ENCODE measurements at regions not wholly inside any gene's neighbourhood (a gene's known extent, or its start where the extent isn't known, plus 50 kb on each side); places are given as distances from the start of the nearest gene placed in this dataset.
A peak's percentile ranks its signal among the peaks of the same experiment; 100 is the strongest.
"Not testable (repeated sequence)": the region's sequence is repeated elsewhere in the genome, so short reads cannot be mapped to it uniquely, and the experiment has no call there.

GRCh38 chr2:44067012-44067790 is 71.4 kb upstream of the LRPPRC start:
- not testable (repeated sequence) for ATAC-seq (ENCODE audit: insufficient read depth, low read depth); H3K4me2 ChIP-seq (ENCODE audit: insufficient read depth, low read length); DNase-seq

GRCh38 chr2:44067791-44068181 is 72.0 kb upstream of the LRPPRC start:
- not testable (repeated sequence) for H3K79me2 ChIP-seq (ENCODE audit: insufficient read depth, low read length); H4K20me1 ChIP-seq (ENCODE audit: insufficient read depth, low read length); H3K36me3 ChIP-seq (ENCODE audit: insufficient read depth, low read length); H3K9me3 ChIP-seq (ENCODE audit: insufficient read depth, low read length, severe bottlenecking); H3K9ac ChIP-seq (ENCODE audit: low read depth, low read length); H3K27ac ChIP-seq (ENCODE audit: low read length); H3K4me2 ChIP-seq (ENCODE audit: insufficient read depth, low read length); H2AFZ ChIP-seq (ENCODE audit: low read depth, low read length); H3K4me3 ChIP-seq (ENCODE audit: low read depth in 1 of 2, low read length in 2 of 2); H3K4me1 ChIP-seq (ENCODE audit: insufficient read depth, low read length); H3K27me3 ChIP-seq (ENCODE audit: insufficient read depth, low read length, poor library complexity); ATAC-seq (ENCODE audit: insufficient read depth, low read depth)
- DNase-seq: peak; percentile 27

More at GRCh38 chr2:44067012-44067790, 71.4 kb upstream of the LRPPRC start:
- not testable (repeated sequence) for H4K20me1 ChIP-seq (ENCODE audit: insufficient read depth, low read length); H3K4me3 ChIP-seq (ENCODE audit: low read depth in 1 of 2, low read length in 2 of 2); H3K9me3 ChIP-seq (ENCODE audit: insufficient read depth, low read length, severe bottlenecking); H3K79me2 ChIP-seq (ENCODE audit: insufficient read depth, low read length); H3K27ac ChIP-seq (ENCODE audit: low read length); H2AFZ ChIP-seq (ENCODE audit: low read depth, low read length); H3K36me3 ChIP-seq (ENCODE audit: insufficient read depth, low read length); H3K4me1 ChIP-seq (ENCODE audit: insufficient read depth, low read length); H3K9ac ChIP-seq (ENCODE audit: low read depth, low read length); H3K27me3 ChIP-seq (ENCODE audit: insufficient read depth, low read length, poor library complexity)

- Histone ChIP-seq H3K4me2 (ENCODE audit: insufficient read depth, low read length) (no peak overlapping the region), H3K9ac (ENCODE audit: low read depth, low read length) (no peak overlapping the region), H3K36me3 (ENCODE audit: insufficient read depth, low read length) (no peaks in the 10 kb centered on the region), H3K79me2 (ENCODE audit: insufficient read depth, low read length) (no peaks in the 10 kb centered on the region), H2AFZ (ENCODE audit: low read depth, low read length) (no peak overlapping the region), H3K27ac (ENCODE audit: low read length) (no peak overlapping the region), H3K27me3 (ENCODE audit: insufficient read depth, low read length, poor library complexity) (no peaks in the 10 kb centered on the region), H3K4me1 (ENCODE audit: insufficient read depth, low read length) (no peaks in the 10 kb centered on the region), H3K9me3 (ENCODE audit: insufficient read depth, low read length, severe bottlenecking) (peaks cover 9% of the 10 kb centered on the region), H4K20me1 (ENCODE audit: insufficient read depth, low read length) (no peaks in the 10 kb centered on the region), H3K4me3 (ENCODE audit: low read depth in 1 of 2, low read length in 2 of 2) (no peak overlapping the region)
- DNase-seq (no peak), ATAC-seq (ENCODE audit: insufficient read depth, low read depth) (no peak)
- TF ChIP-seq EZH2 (IDR thresholded peaks at IDR 0.05; ENCODE audit: borderline replicate concordance, low read depth, low read length, severe bottlenecking): no peak
- TF ChIP-seq CTCF (IDR thresholded peaks at IDR 0.05; ENCODE audit: borderline replicate concordance, extremely low read depth, low read length, poor library complexity, severe bottlenecking): no peak
Measured at GRCh38 chr2:44071454-44072046, 75.8 kb upstream of the LRPPRC start.

DNA sequence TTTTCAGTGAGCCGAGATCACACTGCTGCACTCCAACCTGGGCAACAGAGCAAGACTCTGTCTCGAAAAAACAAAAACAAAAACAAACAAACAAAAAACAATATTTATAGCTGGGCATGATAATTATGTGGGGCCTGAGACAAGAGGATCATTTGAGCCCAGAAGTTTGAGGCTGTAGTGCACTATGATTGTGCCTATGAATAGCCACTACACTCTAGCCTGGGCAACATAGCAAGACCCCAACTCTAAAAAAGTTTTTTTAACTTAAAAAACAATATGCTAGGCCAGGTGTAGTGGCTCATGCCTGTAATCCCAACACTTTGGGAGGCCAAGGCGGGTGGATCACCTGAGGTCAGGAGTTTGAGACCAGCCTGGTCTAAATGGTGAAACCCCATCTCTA is 77.9 kb upstream of the LRPPRC start:
- not testable (repeated sequence) for H4K20me1 ChIP-seq (ENCODE audit: insufficient read depth, low read length); H3K4me2 ChIP-seq (ENCODE audit: insufficient read depth, low read length); H3K79me2 ChIP-seq (ENCODE audit: insufficient read depth, low read length); H3K9ac ChIP-seq (ENCODE audit: low read depth, low read length); H3K36me3 ChIP-seq (ENCODE audit: insufficient read depth, low read length); H2AFZ ChIP-seq (ENCODE audit: low read depth, low read length); DNase-seq; H3K27me3 ChIP-seq (ENCODE audit: insufficient read depth, low read length, poor library complexity); H3K4me1 ChIP-seq (ENCODE audit: insufficient read depth, low read length); H3K27ac ChIP-seq (ENCODE audit: low read length); H3K4me3 ChIP-seq (ENCODE audit: low read depth in 1 of 2, low read length in 2 of 2); H3K9me3 ChIP-seq (ENCODE audit: insufficient read depth, low read length, severe bottlenecking); ATAC-seq (ENCODE audit: insufficient read depth, low read depth)

- H3K9ac ChIP-seq (ENCODE audit: low read depth, low read length); DNase-seq; H4K20me1 ChIP-seq (ENCODE audit: insufficient read depth, low read length); H3K27me3 ChIP-seq (ENCODE audit: insufficient read depth, low read length, poor library complexity); H3K9me3 ChIP-seq (ENCODE audit: insufficient read depth, low read length, severe bottlenecking); H3K27ac ChIP-seq (ENCODE audit: low read length); H2AFZ ChIP-seq (ENCODE audit: low read depth, low read length); H3K4me2 ChIP-seq (ENCODE audit: insufficient read depth, low read length); H3K4me1 ChIP-seq (ENCODE audit: insufficient read depth, low read length); ATAC-seq (ENCODE audit: insufficient read depth, low read depth); H3K36me3 ChIP-seq (ENCODE audit: insufficient read depth, low read length); H3K79me2 ChIP-seq (ENCODE audit: insufficient read depth, low read length); H3K4me3 ChIP-seq (ENCODE audit: low read depth in 1 of 2, low read length in 2 of 2): not testable (repeated sequence)
Measured at GRCh38 chr2:44074795-44075194, 79.0 kb upstream of the LRPPRC start.

Data from DND-41 (cell line).